GM21526 (cell line): ENCODE measurements at regions not wholly inside any gene's neighbourhood (a gene's known extent, or its start where the extent isn't known, plus 50 kb on each side); places are given as distances from the start of the nearest gene placed in this dataset.

Source experiments
- ATAC-seq: cut with Tn5 transposase; IDR thresholded peaks from one replicate; pipeline ENCODE4 v1.9.1; 2021; ENCODE audit warnings: moderate library complexity; ENCODE audit not compliant: unreplicated experiment, low FRiP score

DNA sequence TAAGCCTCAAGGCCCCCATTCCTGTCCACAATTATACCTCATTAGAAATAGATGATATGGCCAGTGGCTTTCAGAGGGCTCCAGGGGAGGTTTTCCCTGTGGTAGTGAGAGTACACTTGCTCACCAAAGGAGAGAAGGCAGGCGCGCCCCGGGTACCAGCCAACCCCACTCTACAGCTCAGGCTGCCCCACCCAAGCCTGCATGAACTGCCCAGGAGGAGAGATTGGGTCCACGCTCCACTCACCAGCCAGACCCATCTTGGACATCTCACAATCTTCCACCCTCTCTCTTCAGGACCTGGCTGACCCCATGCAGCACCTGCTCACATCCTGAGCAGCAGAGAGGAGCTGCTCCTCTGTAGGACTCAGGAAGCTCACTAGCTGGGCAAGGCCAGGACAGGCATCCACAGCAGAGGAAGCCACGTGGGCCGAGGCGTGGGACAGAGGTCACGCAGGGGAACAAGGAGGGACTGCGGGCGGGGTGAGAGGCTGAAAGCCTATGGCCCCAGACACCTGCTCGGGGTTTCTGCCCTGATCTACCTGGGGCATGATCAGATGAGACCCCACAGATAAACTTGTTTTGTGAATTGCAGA is 53.9 kb upstream of the GLI2 start:
- ATAC-seq: no peak

DNA sequence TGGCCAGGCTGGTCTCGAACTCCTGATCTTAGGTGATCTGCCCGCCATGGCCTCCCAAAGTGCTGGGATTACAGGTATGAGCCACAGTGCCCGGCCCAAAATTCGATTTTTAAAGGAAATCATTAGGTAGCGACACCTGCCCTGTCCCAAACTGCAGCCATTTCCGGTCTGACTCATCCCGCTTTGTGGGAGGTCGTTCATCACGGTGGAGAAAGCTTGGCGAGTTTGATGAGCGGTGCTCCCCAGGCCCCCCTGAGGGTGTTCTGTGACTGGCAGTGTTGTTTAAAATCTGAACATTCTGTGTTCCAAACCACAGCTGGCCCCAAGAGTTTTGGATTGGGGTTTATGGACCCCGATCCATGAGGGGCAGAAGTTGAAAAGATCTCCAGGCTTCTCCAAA is 53.0 kb upstream of the GLI2 start:
- no peak for ATAC-seq

DNA sequence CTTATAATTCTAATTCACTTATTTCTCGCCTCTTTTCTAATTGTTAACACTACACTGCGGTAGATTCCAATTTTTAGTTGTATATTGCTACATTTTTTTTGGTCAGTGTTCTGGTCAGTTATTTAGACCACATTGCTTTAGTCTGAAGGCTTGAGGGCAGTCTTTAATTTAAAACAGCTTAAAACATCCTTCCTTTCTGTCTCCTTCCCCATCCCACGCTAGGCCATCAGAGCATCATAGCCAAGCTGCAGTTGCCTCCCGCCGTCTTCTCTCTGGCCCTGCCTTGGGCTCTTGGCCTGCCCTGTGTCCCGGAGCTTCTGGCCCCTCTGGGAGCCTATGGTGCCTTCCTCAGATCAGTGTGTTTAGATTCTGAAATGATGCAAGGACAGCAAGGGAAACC is 52.6 kb upstream of the GLI2 start:
- ATAC-seq: no peak

GRCh38 chr2:120683701-120684100 is 52.0 kb upstream of the GLI2 start:
- no peak for ATAC-seq

- no peak for ATAC-seq
These were observed 51.2 kb upstream of the GLI2 start for GRCh38 chr2:120684289-120685065.

GRCh38 chr2:120685066-120685973 is 50.3 kb upstream of the GLI2 start:
- no peak for ATAC-seq
